Stimulated activated CD8-positive, alpha-beta memory T cell treated with anti-CD3 and anti-CD28 coated beads, Interleukin-4, amount 100 ng/mL, for 4 hours (primary cell): ENCODE measurements at regions not wholly inside any gene's neighbourhood (a gene's known extent, or its start where the extent isn't known, plus 50 kb on each side); places are given as distances from the start of the nearest gene placed in this dataset.

Source experiments
- DNase-seq, 2 donors: peaks; one replicate each; pipeline ENCODE4 v3.0.0-alpha.2; 2020; ENCODE audit warnings: low read depth in 2 of 2, low spot score in 1 of 2

DNA sequence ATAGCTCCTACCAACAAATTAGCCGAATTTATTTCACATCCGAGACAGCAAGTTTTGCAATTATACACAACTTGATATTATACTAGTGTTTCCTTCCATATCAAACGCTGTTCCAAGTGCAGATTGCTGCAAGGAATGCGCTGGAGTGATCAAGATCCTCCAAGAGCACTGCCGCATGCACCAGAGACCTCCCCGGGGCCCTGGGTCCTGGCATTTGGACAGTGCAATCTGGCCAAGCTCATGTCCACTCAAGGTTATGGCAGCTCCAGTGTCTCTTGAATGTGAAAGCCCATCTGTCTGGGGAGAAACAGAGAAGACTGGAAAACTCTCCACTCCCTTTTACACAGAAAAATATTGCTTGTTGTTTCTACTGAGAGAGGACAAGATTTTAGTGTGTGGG lies 111.9 kb downstream of the HSPH1 start:
- no peak for DNase-seq

DNA sequence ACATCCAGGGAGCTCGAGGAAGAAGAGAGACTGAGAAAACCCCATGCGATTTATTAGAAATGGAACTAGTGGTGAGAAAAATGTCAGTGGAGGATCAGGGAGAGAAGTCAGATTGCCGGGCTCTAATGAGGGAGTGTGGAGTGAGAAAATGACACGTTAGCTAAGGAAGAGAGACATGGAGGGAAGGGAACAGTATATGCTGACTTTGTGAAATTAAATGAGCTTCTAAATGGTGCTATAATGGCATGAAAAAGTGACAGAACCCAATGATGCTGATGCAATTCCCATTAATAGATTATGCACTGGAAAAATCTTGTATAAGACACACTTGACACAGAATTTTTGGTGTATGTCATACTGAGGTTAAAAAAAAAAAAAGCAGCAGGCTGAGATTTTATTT lies 112.6 kb downstream of the HSPH1 start:
- DNase-seq, result no peak

DNA sequence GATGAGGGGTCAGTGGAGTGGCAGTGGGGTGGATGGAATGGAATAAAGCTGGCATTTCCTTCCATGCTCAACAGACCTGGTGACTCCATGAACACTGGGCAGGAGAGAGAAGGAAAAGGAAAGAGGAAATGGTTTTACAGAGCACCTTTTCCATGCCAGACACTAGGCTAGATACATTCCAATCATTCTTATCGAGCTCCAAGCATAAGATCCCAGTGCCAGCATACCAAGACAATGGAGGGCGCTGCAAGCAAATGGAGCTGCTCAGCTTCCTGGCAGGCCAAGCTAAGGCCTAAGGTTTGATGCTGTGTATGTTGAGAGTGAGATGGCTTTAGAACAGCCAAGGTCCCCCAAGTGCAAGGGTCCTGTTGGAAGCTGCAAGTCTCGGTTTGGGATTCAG lies 113.2 kb downstream of the HSPH1 start:
- DNase-seq, result no peak

DNA sequence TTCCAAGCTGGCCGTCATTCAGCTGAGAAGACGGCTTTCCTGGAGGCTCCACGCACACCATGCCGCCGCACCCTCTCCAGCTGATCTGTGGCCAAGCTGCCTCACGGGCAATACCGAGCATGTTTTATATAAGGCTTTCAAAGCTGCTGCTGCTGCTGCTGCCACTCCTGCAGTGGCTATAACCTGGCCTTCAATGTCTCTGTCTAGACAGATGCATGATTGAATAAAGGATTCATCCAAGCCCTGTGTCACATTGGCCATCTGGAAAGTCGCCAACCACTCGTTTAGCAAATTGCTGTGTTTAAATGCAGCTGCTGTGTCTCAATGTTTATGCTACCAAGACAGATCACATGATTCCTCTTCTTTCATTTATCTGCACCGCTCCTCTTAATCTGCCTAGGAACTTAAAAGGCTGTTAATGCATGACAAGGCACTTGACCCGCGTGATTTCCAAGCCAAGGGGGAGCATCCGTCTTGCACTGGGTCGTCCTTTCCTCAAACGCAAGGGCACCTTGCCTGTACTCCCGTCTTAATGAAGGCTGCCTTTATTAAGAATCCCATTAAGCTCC lies 114.3 kb downstream of the TEX26 start:
- DNase-seq, result no peak

DNA sequence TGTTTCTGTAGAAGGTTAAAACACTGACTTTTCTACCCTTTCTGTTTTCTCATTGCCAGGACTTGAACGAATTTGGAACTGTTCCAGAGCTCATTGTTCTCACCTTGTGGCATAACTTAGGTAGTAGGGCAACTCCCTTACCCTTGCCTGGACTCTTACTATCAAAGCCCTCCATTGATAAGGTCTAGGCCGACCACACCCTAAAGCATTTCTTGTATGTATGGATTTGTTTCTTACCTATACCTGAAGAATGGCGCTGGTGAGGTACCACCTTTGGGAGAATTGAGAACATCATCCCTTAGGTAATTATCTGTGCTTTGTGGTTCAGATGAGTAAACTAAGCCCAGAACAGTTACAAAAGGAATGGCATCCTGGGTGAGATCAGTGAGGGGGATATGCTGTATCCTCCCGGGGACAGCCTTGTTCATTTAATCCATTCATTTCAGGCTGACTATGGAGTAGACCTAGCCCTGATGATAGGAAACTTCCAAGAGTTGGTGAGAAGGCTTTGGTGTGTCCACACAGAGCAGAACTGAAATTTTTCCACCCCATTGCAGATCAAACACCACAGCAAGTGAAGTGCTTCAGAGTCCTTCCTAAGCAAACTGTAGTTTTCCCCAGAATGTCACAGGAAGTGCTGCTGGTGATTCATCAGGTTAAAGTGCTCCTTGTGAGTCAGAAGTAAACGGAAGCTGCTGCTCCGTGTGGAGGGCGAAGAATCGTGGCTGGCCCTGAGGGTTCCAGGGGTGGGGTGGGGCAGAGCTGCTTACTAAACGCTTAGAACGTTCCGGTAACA lies 113.0 kb downstream of the TEX26 start:
- peak; percentile 58 to 76 for DNase-seq

DNA sequence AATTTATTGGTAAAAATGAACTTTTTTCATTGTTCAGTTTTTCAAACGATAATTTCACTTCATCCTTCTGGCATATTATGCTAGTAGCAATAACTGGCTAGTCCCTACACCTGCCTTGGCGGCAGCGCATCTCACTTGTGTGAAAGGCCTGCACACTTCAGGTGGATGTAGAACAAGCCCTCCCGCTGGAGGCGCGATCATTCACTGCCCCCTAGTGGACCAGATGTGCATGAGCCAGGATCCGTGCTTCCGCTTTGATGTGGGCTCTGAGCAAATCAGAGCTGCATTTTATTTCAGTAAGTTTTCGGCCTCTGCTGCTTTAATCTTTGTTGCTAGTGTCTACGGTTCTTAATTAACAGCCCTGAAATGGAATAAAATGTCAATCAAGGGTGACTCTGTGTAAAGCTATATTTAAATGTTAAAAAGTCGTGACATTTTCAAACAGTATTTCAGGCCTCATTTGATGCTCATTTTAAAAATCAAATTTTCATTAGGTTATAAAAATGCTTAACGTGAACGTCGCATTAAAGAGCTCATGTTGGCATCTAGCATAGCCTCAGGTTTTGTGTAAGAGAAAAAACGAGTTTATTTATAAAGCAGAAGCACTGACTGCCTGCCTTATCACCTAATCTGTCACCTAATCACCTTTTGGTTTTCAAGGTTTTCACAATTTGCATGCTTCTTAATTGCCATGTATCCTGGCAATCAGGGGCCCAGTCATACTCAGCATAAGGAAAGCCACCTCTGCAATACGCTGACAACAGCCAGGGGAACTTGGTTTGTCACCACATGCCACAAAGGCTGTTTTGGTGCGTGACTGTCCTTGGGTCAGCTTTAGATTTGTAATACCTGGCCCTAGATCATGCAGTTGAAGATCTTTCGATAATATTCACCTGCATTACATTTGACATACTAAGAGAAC lies 112.2 kb downstream of the TEX26 start:
- peak; percentile 59 to 72 for DNase-seq

DNA sequence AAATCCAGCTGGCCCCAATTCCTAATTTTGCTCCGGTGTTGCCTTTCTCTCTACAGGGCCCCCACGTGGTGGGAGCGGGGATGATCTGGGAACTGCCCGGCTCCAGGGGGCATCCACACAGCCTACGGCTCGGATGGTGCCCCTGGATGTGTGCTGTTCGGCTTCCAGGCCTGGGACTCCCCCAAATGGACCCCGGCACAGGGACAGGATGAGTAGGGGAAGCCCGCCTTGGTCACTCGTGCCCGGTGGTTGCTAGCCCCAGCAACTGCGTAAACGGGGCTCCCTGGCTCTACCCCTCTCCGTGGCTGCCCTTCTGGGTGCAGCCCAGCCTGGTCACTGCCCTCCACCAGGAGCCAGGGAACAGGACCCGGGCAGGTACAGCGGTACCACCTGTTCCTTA lies 111.5 kb downstream of the TEX26 start:
- DNase-seq, result no peak

DNA sequence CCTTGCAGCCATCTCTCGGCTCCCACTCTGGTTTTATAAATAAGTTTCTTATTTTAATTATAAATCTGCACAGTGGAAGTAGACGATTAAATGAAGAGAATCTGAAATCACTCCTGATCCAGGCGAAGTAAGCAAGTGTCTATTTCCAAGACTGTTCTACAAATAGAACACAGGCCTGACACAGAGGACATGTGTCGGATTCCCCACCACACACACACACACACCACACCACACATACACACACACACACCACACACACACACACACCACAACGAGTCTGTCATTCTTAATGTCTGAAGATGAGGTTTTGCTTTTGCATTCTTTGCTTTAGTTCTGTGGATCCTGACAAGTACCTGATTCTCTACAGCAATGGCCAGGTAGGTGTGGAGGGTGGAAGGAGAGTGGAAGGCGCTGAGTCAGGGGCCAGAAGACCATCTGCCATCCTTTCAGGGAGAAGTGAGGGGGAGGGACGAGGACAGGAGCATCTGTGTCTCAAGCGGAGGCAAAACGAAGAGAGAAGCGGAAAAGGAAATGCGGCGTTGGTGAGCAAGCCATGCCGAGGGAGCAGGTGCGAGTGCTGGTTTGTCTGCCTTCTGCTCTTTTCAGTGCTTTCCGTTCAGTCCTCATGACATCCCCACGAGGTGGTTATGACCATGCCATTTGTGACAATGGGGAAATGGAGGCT lies 110.2 kb downstream of the TEX26 start:
- DNase-seq, result no peak

DNA sequence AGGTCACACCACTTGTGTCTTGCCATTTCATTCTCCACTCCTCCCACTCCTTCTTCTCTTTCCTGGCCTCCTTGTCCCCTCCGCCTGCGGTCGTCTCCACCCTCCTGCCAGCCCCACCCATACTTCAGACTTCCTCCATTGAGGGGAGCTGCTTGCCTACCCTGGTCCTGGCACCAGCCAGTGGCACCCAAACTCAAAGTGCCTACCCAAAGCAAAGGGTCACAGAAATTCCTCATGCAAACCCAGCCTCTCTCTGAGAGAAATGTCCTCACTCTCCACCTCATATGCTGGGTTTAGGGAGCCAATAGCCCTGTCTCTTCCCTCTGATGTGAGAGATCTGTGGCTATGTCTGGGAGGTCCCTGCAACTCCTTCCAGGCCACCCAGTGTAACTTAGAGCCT lies 109.6 kb downstream of the TEX26 start:
- no peak for DNase-seq

DNA sequence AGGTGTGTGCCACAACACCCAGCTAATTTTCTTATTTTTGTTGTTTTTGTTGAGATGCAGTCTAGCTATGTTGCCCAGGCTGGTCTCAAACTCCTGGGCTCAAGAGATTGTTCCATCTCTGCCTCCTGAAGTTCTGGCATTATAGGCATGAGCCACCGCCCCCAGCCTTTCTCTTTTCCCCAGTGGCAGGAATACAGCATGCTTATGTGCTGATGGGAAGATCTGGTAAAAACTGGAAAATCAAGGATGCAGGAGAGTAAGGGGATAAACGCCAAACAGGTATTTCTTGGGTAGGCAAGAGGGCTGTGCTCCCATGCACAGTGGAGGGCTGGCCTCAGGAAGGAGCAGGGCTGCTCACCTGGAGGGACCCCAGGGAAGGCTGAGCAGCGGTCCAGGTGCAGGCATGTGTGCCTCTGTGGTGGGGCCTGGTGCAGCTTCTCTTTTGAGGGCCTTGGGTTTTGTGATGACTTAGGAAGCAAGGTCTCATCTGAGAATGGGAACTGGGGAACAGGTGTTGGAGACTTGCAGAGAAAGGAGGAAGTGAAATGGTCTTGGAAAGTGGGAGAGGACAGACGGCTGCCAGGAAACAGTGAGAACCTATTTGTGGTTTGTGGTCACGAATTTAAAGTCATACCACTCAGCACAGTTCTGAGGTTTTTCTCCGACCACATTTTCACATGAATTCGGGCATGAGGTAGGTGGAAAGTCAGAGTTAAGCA lies 106.5 kb downstream of the TEX26 start:
- no peak for DNase-seq

DNA sequence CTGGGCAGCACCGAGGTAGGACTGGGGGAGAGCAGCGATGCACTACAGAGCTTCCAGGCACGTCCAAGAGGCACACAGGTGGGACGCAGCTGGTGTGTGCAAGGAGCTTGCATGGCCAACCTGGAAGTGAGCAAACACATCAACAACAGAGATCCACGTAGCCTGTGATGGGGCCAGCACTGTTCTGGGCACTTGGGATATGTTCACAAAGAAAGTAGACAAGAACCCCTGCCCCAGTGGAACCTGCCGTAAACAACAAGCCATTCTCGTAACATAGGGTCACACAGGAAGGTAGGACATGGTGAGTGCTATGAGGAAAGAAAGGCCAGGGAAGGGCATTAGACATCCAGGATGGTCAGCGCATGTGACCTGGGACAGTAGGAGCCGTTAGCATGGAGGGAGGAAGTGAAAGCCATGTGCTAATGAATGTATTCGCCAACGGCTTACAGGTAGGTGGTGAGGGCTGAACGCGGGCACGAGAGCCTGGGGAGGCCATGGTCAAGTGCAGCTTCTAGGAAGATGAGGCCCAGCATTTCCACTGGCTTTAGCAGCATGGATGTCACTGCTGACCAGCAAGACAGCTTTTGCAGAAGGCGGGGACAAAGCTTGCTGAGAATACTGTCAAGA lies 105.5 kb downstream of the TEX26 start:
- DNase-seq, result no peak

DNA sequence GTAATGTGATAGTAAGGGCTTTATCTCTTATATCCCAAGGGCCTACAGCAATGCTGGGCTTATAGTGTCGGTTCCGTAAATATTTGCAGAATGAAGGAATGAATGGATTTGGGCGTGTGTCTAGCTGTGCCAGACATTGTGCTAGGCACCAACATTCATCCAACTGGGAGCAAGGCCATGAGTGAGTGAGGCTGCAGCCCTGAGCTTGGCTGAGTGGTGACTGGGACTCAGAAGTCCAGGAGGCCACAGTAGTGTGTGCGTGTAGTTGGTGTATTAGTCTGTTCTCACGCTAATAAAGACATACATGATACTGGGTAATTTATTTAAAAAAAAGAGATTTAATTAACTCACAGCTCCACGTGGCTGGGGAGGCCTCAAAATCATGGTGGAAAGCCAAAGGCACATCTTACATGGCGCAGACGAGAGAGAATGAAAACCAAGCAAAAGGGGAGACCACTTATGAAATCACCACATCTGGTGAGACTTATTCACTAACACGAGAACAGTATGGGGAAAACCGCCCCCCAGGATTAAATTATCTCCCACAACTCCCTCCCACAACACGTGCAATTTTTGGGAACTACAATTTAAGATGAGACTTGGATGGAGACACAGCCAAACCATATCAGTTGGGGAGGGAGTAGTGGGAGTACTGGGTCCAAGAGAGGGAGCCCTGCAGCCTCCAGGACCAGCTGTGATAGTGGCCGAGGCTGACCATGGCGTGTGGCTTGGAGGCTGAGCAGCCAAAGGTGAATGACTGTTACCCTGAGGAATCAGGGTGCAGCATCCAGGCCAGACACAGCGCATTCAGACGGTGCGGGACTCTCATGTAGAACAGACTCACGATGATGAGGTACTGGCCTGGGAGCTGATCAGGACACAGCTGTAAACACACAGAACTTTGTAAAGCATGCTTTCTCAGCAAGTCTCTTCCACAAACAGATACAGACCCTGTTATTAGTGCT lies 104.6 kb downstream of the TEX26 start:
- no peak for DNase-seq

DNA sequence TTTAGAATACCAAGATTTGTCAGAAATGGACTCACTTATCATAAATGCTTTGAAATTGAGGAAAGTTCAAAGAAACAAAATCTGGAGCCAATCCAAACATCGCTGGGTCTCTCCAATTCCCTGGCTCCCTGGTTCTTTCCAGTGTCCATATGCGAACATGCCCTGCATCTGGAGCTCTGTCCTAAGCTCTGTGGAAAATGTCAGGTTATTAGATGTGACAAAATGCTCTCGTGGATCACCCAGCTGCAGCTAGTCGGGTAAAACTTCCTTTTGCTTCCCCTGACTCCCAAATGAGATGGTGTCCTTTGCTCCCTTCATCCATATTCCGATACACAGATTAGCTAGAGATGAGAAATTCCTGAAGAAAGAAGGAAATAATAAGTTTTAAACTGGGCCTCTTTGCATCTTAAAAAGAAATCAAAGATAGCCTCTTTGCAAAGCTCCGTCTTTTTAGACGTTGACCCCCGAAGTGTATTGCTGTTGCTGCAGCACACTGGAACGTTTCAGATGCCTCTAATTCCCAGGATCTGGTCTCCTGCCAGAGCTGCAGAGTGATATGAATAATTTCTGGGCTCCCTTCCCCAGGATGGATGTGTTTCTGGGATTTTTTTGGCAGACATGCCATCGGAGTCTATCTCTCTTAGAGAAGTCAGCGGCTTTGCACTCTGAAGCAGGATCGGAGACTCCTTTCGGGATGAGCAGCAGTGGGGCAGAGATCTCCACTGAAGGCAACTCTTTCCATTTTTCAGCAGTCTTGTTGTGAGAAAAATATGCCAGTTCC lies 102.9 kb downstream of the TEX26 start:
- no peak for DNase-seq

DNA sequence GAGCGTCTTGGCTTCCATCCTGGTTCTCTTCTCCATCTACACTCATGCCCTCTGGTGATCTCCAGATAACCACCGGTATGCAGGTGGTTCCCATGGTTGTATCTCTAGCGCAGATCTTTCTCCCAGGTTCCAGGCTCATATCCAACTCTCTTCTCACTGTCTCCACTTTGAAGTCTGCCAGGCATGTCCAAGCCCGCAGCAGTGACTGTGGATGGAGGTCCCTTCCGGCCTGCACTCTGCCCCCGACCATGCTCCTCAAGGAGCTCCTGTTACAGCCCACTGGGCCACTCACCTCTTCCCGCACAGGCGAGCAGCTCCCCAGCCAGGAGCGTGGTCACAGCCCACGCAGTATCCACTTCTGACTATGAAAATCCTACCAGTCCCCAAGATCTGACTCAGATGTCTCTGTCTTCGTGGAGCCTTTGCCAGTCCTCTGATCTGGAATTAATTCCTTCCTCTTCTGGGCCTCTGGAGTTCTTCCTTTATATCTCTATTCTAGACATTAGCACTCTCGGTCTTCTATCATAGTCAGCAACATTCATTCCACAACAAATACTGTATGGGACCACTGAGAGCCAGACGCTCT lies 100.2 kb downstream of the TEX26 start:
- no peak for DNase-seq

DNA sequence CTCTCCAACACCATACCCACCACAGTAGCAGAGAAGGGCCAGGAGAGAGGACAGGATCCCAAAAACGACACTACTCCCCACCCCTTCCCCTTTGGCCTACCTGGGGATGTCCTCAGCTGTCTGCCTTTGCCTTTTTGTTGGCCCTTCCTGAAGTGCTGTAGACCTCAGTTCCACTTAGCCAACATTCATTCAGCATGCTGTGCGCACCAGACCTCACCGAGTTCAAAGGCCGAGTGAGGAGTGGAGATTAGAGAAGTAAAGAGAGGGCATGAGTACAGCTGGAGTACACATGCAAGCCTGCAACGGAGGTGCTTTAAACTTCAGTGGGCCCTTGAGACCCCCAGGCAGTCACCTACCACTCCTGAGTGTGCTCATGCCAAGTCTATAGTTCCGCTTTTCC lies 99.0 kb downstream of the TEX26 start:
- DNase-seq, result no peak

DNA sequence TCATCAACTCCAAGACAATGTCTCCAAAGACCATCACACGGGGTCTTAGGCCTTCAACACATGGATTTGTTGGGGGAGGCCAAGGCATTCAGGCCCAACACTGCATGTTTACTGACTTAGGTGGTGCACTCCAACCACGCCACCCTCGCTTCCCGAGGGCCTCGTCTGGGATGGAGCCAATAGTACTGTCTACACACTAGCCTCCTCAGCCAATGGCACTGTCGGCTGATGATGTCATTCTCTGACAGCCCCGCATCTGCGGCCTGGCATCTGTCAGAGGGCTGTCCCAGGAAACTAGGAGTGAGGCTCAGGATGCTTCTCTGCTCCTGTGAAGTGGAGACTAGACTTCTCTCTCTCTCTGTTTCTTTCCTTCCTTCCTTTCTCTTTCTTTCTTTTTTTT lies 96.6 kb downstream of the TEX26 start:
- no peak for DNase-seq

DNA sequence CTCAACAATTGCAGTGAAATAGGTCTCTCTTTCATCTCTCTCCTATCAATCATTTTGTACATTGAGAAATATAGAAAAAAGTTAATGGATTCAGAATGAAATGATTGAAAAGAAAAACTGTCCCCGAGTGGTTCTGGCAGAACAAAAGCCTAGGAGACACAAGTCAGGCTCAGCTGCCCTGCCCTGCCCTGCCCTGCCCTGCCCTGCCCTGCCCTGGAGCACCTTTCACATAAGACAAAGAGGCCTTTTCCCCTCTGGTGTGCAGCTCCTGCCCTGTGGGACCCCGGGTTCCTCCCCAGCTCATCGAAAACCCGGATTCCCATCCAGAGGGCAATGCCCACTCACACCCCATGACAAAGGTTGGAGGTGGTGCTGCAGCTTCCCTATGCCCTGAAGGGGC lies 94.7 kb downstream of the TEX26 start:
- DNase-seq, result no peak
